CD1c-positive myeloid dendritic cell (primary cell): ENCODE measurements at regions not wholly inside any gene's neighbourhood (a gene's known extent, or its start where the extent isn't known, plus 50 kb on each side); places are given as distances from the start of the nearest gene placed in this dataset.
"Not testable (repeated sequence)": the region's sequence is repeated elsewhere in the genome, so short reads cannot be mapped to it uniquely, and the experiment has no call there.

ENCODE experiments used
- DNase-seq: peaks from one replicate; pipeline ENCODE4 v3.0.0-alpha.2; 2016; ENCODE audit errors: extremely low spot score

- no peak for DNase-seq
These were observed 484.1 kb upstream of the ZMIZ1 start for GRCh38 chr10:78584681-78585080.

- no peak for DNase-seq
These were observed 482.8 kb upstream of the ZMIZ1 start for GRCh38 chr10:78585952-78586351.

- DNase-seq = no peak
These were observed 480.5 kb upstream of the ZMIZ1 start for GRCh38 chr10:78588194-78588811.

GRCh38 chr10:78589687-78590086 is 479.1 kb upstream of the ZMIZ1 start:
- DNase-seq = no peak

GRCh38 chr10:78591066-78591465 is 477.7 kb upstream of the ZMIZ1 start:
- DNase-seq = no peak

- no peak for DNase-seq
These were observed 474.1 kb upstream of the ZMIZ1 start for GRCh38 chr10:78594559-78595268.

- DNase-seq = no peak
These were observed 473.5 kb upstream of the ZMIZ1 start for GRCh38 chr10:78595269-78595619.

- DNase-seq = no peak
These were observed 472.2 kb upstream of the ZMIZ1 start for GRCh38 chr10:78596556-78596955.

- DNase-seq = no peak
These were observed 470.8 kb upstream of the ZMIZ1 start for GRCh38 chr10:78597796-78598555.

GRCh38 chr10:78599122-78599853 is 469.5 kb upstream of the ZMIZ1 start:
- DNase-seq = no peak

GRCh38 chr10:78600121-78600665 is 468.6 kb upstream of the ZMIZ1 start:
- DNase-seq = no peak

- no peak for DNase-seq
These were observed 468.0 kb upstream of the ZMIZ1 start for GRCh38 chr10:78600740-78601139.

- DNase-seq = no peak
These were observed 466.4 kb upstream of the ZMIZ1 start for GRCh38 chr10:78602201-78602932.

GRCh38 chr10:78604286-78604685 is 464.5 kb upstream of the ZMIZ1 start:
- DNase-seq = no peak

GRCh38 chr10:78604721-78605120 is 464.0 kb upstream of the ZMIZ1 start:
- DNase-seq = no peak

GRCh38 chr10:78605800-78606350 is 462.9 kb upstream of the ZMIZ1 start:
- DNase-seq = no peak

GRCh38 chr10:78606766-78607165 is 462.0 kb upstream of the ZMIZ1 start:
- not testable (repeated sequence) for DNase-seq

- DNase-seq = peak; percentile 38
These were observed 458.8 kb upstream of the ZMIZ1 start for GRCh38 chr10:78609976-78610375.

- DNase-seq = no peak
These were observed 455.6 kb upstream of the ZMIZ1 start for GRCh38 chr10:78613132-78613531.

- no peak for DNase-seq
These were observed 454.5 kb upstream of the ZMIZ1 start for GRCh38 chr10:78614267-78614666.

- DNase-seq = no peak
These were observed 454.0 kb upstream of the ZMIZ1 start for GRCh38 chr10:78614744-78615143.
